ENCODE measurements at regions not wholly inside any gene's neighbourhood (a gene's known extent, or its start where the extent isn't known, plus 50 kb on each side); places are given as distances from the start of the nearest gene placed in this dataset.
"Not testable (repeated sequence)": the region's sequence is repeated elsewhere in the genome, so short reads cannot be mapped to it uniquely, and the experiment has no call there.

- no peak for DNase-seq
Measured at GRCh38 chr12:59404109-59404650, 191.6 kb upstream of the SLC16A7 start.

DNA sequence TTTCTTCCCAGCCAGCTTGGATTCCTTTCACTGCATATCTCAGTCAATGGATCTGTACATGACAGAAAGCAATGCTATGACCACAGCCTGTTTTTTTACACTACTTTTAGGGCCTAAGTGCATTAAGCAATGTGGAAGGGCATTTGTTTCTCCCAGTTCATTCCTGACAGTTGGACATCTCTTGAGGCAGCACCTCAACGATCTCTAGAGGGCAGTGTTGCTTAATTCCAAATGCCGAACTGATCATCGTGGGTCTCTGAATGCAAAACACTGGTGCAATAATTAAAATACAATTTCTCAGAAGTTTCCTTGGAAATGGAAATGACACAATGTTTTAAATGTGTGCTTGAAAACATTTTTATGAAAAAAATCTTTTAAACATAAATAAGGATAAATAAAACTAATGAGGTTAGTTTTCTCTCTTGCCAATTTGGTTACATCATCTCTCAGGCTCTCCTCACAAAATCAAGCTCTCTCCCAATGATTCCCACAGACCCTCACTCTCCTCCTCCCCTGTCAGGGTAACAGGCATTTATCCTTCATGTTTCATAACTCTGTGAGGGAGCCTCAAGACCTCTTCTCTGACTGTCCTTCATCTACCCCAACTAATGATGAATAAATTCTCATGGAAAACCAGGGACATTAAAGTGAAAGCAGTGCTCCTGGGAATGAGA, 192.4 kb upstream of the SLC16A7 start:
- peak; percentile 62 for DNase-seq

DNA sequence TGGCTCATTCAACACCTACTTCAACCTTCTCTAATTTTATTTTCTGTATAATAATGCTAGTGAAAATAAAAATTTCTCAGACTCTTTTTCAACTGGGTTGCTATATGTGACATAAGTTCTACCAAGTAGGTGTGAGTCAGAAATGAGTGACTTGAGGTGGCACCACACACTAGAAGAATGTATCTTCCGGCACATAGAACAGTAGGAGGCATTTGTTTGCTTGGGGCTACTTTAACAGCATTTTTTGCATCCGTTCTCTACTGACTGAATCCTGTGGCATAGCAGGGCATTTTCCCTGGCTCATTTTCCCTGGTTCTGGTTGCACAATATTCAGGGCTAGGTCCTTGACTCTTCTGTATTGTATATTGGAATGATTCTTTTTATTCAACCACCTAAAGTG, 194.0 kb upstream of the SLC16A7 start:
- DNase-seq = no peak

DNA sequence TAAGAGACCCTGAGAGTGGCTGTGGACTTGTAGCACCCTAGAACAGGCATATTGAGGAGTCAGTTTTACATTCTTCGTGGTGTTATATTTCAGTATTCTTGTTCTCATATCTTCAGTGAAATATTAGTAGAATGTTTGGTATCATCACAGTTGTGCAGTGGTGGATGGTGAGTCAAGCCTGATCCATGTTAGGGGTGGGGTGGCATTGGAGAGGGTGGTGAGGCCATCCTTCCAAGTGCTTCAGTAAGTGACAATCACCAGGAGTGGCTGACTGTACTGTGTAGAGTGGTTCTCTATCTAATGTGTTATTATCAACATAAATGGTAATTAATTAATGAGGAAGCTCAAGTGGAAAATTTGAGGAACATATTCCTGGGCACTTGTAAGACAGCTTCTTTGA, 197.7 kb upstream of the SLC16A7 start:
- no peak for DNase-seq

- no peak for DNase-seq
Measured at GRCh38 chr12:59396919-59397318, 198.9 kb upstream of the SLC16A7 start.

DNA sequence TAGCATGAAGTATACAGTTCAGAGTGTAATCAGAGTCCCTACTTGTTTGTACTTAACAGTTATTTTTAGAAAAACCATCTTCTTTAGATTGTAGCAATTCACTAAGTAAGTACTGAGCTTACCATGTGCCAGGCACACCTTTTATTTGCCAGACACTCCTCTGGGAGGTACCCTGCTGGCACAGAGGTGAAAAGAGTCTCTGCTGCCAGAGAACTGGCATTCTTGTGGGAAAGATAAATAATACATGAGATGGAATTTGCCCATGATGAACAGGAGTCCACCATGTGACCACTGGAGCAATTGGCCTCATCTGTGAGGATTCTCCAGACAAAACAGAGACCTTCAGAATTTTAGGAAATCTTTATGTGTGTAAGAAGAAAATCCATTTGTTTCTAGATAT, 199.3 kb upstream of the SLC16A7 start:
- peak; percentile 27 for DNase-seq

DNA sequence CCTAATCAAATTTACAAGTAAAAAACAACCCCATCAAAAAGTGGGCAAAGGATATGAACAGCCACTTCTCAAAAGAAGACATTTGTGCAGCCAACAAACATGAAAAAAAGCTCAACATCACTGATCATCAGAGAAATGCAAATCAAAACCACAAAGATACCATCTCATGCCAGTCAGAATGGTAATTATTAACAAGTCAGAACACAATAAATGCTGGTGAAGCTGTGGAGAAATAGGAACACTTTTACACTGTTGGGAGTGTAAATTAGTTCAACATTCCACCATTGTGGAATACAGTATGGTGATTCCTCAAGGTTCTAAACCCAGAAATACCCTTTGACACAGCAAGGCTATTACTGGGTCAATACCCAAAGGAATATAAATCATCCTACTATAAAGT, 200.5 kb upstream of the SLC16A7 start:
- DNase-seq = not testable (repeated sequence)

DNA sequence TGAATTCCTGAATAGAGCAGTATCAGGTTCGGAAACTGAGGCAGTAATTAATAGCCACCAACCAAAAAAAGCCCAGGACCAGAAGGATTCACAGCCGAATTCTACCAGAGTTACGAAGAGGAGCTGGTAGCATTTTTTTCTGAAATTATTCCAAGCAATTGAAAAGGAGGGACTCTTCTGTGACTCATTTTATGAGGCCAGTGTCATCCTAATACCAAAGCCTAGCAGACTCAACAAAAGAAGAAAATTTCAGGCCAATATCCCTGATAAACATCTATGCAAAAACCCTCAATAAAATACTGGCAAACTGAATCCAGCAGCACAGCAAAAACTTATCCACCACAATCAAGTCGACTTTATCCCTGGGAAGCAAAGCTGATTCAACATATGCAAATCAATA, 202.3 kb upstream of the SLC16A7 start:
- no peak for DNase-seq

DNA sequence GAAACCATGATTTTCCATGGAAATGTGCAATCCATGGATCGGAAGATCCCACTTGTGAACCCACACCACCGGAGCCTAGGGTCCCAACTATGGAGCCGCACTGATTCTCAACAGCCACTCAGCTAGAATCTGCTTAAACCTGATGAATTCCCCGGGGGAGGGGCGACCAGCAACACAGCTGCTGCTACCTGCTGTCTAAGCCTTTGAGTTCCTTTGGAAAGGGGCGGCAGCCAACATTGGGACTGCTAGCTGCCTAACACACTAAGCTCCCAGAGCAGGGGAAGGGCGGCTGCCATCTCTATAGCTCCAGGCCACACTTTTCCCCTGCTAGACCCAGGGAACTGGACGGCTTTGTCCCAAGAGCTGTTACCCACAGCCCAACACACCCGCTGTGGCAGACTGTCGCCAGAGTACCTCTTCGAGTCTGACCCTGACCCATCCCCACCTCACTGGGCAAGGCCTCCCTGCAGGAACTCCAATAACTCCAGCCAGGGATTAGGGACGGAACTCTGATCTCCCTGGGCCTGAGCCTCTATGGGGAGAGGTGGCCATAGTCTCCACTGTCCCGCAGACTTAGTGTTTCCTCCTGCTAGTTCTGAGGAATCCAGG, 205.8 kb upstream of the SLC16A7 start:
- DNase-seq = peak; percentile 61

DNA sequence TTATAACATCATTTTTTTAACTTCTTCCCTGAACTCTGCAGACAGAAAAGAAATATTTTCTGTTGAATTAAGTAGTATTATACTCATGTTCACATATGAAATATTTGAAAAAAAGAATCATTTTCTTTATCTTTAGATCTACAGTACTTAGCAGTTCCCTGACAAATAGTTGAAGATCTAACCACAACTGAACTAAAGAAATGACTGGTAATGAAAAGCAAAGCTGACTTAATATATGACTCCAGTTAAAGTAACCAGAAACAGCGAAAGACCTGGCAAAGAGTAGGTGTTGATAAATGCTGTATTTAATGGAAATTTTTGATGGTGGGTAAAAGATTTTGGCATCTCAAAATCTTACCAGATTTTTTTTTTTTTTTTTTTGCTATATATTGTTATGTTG, 207.1 kb upstream of the SLC16A7 start:
- no peak for DNase-seq

- DNase-seq = peak; percentile 17
Measured at GRCh38 chr12:59388176-59388575, 207.7 kb upstream of the SLC16A7 start.

- DNase-seq = peak; percentile 58
Measured at GRCh38 chr12:59386236-59386635, 209.6 kb upstream of the SLC16A7 start.

DNA sequence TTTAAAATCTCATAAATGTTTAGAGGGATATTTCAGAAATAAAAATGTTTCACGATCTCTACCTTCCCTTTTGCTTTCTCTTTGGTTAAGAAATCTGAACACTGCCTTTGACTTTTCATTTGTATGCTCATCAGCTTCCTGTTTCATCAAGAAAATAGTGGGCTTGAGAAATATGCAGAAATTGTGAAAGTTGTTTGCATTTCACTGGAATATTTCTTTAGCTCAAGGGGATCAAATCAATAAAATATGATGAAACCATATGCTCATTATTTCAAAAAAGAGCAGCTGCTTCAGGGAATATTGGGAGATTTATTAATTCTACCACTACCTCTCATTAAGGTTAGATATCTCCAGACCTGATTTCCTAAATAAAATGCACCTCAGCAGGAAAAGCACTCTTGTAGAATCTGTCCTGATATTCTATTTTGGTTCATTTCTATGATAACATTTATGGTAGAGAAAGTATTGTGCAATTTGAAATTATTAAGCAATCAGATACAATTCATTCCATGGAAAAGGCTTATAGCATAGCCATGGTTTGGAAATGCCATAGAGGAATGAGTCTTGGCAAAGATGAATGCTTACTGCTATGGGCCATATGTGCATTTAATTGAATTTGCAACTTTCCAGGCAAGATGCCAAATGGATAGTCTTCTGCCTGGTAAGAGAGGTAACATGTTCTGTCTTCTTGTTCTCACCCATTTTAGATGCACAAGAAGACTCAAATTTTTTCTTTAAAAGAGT, 212.6 kb upstream of the SLC16A7 start:
- DNase-seq = peak; percentile 95

GRCh38 chr12:59382282-59383078, 213.3 kb upstream of the SLC16A7 start:
- no peak for DNase-seq

DNA sequence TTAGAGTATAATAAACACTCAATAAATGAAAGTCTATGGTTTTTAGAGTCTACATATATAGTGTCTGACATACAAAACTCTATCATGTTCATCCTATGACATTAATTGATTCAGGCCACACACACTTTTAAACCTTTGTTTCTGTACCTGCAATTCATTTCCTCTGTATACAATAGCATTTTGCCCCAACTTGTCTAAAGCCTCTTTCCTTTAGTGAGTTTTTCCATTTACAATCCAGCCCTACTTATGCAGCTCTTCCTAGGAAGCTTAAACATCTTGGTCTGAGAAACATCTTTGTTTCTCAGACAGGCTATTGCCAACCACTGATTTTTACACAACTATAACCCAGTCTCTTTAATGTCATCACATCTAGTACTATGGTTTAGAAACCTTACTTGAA, 214.7 kb upstream of the SLC16A7 start:
- DNase-seq = no peak

- peak; percentile 37 for DNase-seq
Measured at GRCh38 chr12:59375633-59376032, 220.2 kb upstream of the SLC16A7 start.

- DNase-seq = no peak
Measured at GRCh38 chr12:59374783-59375182, 221.0 kb upstream of the SLC16A7 start.

GRCh38 chr12:59372956-59373355, 222.9 kb upstream of the SLC16A7 start:
- no peak for DNase-seq

GRCh38 chr12:59370933-59371332, 224.9 kb upstream of the SLC16A7 start:
- DNase-seq = no peak

DNA sequence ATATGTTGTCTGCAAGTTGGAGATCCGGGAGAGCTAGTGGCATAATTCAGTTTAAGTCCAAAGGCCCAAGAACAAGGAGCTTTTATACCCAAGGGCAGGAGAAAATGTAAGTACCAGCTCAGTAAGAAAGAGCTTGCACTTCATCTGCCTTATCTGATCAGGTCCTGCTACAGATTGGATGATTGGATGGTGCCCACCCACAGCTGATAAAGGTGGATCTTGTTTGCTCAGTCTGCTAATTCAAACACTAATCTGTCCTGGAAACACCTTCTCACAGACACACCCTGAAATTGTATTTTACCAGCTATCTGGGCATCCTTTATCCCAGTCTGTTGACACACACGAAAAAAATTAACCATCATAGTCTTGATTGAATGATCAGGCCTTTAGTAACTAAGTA, 230.7 kb upstream of the SLC16A7 start:
- no peak for DNase-seq

DNA sequence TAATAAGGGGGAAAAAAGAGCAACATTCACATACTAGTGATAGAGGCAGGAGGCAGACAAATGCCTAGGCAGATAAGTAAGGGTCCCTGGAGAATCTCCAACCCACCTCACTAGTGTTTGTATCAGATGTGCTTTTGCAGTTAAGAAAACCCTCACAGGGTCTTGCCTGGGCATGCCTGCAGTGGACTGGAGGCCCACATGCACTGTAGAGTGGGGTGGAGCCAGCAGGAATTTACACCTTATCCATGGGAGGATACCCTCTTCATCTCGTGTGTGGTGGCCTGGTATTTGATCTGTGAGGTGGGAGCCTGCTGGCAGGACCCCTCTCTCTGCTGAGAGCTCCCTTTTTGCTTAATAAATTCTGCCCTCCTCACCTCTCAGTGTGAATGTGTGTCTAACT, 238.0 kb upstream of the SLC16A7 start:
- DNase-seq = peak; percentile 27

- not testable (repeated sequence) for DNase-seq
Measured at GRCh38 chr12:59346248-59346647, 249.6 kb upstream of the SLC16A7 start.

DNA sequence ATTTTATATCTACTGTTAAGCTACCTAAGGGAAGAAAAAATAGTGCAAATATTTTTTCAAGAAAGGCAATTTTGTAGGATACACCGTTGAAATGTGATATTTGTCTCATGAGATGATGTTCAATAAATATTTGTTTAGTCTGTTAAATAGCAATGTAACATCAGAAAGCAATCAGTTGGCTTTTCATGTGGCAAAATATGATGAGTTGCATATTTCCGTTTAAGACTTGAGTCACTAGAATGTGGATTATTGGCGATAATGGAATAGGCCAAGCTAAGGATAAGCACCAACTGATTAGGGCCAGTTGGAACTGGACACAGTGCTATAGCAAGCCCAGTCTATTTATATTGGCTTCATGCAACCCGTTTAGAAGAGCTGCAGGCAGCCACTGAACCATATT, 250.4 kb upstream of the SLC16A7 start:
- DNase-seq = no peak

Measured in NCI-H2171 treated with DMSO at 0.1 percent for 48 hours (cell line).